WERI-Rb-1 (cell line): ENCODE measurements at regions not wholly inside any gene's neighbourhood (a gene's known extent, or its start where the extent isn't known, plus 50 kb on each side); places are given as distances from the start of the nearest gene placed in this dataset.
"Not testable (repeated sequence)": the region's sequence is repeated elsewhere in the genome, so short reads cannot be mapped to it uniquely, and the experiment has no call there.

Source experiments
- DNase-seq: peaks from one replicate; pipeline ENCODE4 v3.0.0-alpha.2; 2020
- H3K27ac ChIP-seq: fragments of 250-450 bp; sonication (Bioruptor Pico); 2 replicates; pipeline ENCODE4 v1.5.1; 2020; ENCODE audit warnings: mild to moderate bottlenecking, moderate library complexity
- H3K27me3 ChIP-seq: fragments of 250-450 bp; sonication (Bioruptor Pico); 2 replicates; pipeline ENCODE4 v1.5.1; 2021; ENCODE audit warnings: mild to moderate bottlenecking, low read depth, moderate library complexity; ENCODE audit not compliant: insufficient read depth, severe bottlenecking
- H3K36me3 ChIP-seq: fragments of 250-450 bp; sonication (Bioruptor Pico); 2 replicates; pipeline ENCODE4 v1.5.1; 2020; ENCODE audit warnings: mild to moderate bottlenecking, moderate library complexity
- H3K4me3 ChIP-seq: 2 replicates; pipeline ENCODE4 v1.5.1; 2011; ENCODE audit warnings: low read depth, mild to moderate bottlenecking, control low read depth, low read length
- H3K9me3 ChIP-seq: fragments of 250-450 bp; sonication (Bioruptor Pico); 2 replicates; pipeline ENCODE4 v1.5.1; 2021; ENCODE audit warnings: mild to moderate bottlenecking, moderate library complexity; ENCODE audit not compliant: severe bottlenecking
- CTCF ChIP-seq: IDR thresholded peaks from 2 replicates; pipeline ENCODE4 v1.5.1; 2011; ENCODE audit warnings: low read depth, mild to moderate bottlenecking, control low read depth, inconsistent platforms, low read length

DNA sequence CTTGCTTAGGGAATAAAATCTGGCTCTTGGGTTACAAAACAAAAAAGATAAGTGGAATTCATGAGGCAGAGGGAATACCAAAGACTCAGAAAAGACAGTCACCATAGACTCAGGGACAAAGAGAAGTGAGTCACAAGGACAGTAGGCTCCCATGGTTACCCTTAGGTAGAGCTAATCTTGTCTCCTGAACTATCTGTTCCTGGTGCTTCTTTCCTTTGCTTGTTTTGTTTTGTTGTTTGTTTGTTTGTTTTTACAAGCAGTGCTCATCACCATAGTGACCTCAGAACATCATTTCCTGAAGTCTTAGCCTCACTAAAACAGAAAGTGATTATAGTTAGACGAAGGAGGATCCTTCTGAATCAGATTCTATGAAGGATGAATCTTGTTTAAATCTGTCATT is 142.3 kb upstream of the SOX21 start:
- TF ChIP-seq CTCF, result no peak
- DNase-seq, result no peak
- Histone ChIP-seq H3K36me3 (no peaks in the 10 kb centered on the region), H3K9me3 (no peaks in the 10 kb centered on the region), H3K27me3 (no peaks in the 10 kb centered on the region), H3K27ac (no peak overlapping the region), H3K4me3 (no peak overlapping the region)

DNA sequence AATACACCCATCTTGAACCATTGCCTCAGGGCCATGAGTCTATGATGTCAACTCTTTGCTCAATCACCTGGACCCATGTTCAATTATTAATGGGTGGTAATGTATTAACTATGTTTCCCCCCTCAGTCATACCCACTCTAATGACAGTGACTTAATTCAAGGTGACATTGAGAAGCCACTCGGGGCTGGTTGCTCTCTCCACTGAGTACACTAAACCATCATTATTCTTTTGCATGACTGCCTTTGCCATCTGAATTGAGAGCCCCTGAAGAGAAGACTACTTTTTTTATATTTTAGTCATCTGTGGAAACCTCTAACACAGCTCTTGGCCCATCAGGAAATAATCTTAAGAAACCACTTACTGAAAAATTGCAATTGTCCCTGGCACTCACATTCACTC is 139.2 kb upstream of the SOX21 start:
- Histone ChIP-seq H3K9me3 (no peaks in the 10 kb centered on the region), H3K27ac (no peak overlapping the region), H3K36me3 (no peaks in the 10 kb centered on the region), H3K27me3 (no peaks in the 10 kb centered on the region), H3K4me3 (no peak overlapping the region)
- TF ChIP-seq CTCF, result no peak
- DNase-seq, result no peak

DNA sequence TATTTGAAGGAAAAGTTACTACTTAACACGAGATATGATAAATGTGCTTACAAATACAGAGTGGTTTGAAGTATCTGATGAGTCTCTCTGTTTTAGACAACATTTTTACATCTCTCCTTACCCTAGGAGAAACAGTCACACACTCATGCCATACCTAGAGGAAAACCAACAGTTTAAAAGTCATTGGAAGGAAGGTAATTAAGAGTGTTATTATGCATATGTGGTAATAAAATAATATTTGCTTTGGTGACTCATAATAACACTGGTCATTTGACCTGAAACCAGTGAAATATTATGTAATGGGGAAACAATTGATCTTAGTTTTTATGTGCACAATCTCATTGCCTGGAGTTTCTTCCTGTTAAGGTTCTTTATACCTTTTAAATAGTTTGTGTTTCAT is 136.9 kb upstream of the SOX21 start:
- Histone ChIP-seq H3K9me3 (no peaks in the 10 kb centered on the region), H3K27me3 (no peaks in the 10 kb centered on the region), H3K36me3 (no peaks in the 10 kb centered on the region), H3K27ac (no peak overlapping the region), H3K4me3 (no peak overlapping the region)
- TF ChIP-seq CTCF, result no peak
- no peak for DNase-seq

DNA sequence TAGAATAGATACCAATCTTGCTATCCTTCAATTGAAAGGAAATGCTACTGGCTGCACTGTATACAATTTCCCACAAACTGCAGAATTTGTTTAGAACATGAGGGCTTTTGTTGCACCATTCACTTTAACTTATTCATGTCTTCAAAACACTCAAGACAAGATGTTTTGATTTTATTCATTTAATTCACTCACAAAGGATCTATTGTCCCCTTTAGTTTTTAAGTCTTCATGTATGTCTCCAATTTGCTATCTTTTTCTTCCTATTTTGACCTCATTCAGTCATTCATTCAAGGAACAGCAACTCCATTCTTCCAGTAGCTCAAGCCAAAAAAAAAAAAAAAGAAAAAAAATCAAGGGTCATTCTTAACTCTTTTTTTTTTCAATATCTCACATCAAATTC is 130.6 kb upstream of the SOX21 start:
- no peak for TF ChIP-seq CTCF
- Histone ChIP-seq H3K36me3 (no peaks in the 10 kb centered on the region), H3K9me3 (no peaks in the 10 kb centered on the region), H3K27ac (no peak overlapping the region), H3K27me3 (no peaks in the 10 kb centered on the region), H3K4me3 (no peak overlapping the region)
- DNase-seq, result no peak

- H3K4me3 ChIP-seq, H3K36me3 ChIP-seq, DNase-seq, H3K9me3 ChIP-seq, H3K27ac ChIP-seq, H3K27me3 ChIP-seq: not testable (repeated sequence)
Measured at GRCh38 chr13:94837056-94837455, 124.7 kb upstream of the SOX21 start.

DNA sequence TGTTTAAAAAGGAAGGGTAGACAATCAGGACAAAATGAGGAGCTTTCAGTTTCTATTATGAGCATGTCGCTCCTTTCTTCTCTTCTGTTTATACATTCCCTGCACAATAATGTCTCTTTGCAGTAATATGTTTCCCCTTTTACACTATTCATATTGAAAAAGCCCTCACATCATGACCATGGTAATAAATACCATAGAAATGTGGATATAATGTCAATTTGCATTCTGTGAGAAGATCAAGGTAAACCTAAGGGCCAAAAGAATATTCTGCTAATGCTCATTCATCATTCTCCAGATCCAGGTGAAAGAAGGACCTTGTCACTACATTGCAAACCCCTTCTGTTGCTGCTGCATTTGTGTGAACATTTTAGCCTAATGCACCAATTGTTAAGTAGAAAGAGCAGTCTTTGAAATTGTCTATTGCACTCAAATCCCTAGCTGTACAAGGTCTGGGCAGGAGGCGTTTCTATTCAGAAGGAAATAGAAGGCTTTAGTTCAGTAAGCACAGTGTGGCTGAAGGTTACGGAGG is 117.6 kb upstream of the SOX21 start:
- no peak for DNase-seq
- peak overlapping the region; percentile 43 for H3K4me3 ChIP-seq
- H3K27me3 ChIP-seq, result no peaks in the 10 kb centered on the region
- H3K36me3 ChIP-seq, result no peaks in the 10 kb centered on the region
- H3K27ac ChIP-seq, result no peak overlapping the region
- H3K9me3 ChIP-seq, result no peaks in the 10 kb centered on the region
- no peak for TF ChIP-seq CTCF
